Gastroesophageal sphincter (tissue), 3 donors: ENCODE measurements at regions not wholly inside any gene's neighbourhood (a gene's known extent, or its start where the extent isn't known, plus 50 kb on each side); places are given as distances from the start of the nearest gene placed in this dataset.

ENCODE experiments used
- CTCF ChIP-seq, 4 experiments: fragments of 200-600 bp in 2 of 4; fragments of 450-650 bp in 2 of 4; sonication (generic) in 1 of 4; IDR thresholded peaks; one replicate each; pipeline ENCODE4 v1.5.1; 2017 to 2019; ENCODE audit warnings: antibody characterized with exemption in 4 of 4, mild to moderate bottlenecking in 2 of 4, moderate library complexity in 2 of 4
- POLR2AphosphoS5 ChIP-seq: sonication (generic); formaldehyde crosslinking; IDR thresholded peaks from one replicate; pipeline ENCODE4 v1.6.1; 2017; ENCODE audit warnings: antibody characterized with exemption

- no peak for TF ChIP-seq CTCF (IDR thresholded peaks at IDR 0.05)
- TF ChIP-seq POLR2AphosphoS5, result no peak
Measured at GRCh38 chr4:124504431-124504830, 208.1 kb downstream of the ANKRD50 start.
